ENCODE measurements at regions not wholly inside any gene's neighbourhood (a gene's known extent, or its start where the extent isn't known, plus 50 kb on each side); places are given as distances from the start of the nearest gene placed in this dataset.

DNA sequence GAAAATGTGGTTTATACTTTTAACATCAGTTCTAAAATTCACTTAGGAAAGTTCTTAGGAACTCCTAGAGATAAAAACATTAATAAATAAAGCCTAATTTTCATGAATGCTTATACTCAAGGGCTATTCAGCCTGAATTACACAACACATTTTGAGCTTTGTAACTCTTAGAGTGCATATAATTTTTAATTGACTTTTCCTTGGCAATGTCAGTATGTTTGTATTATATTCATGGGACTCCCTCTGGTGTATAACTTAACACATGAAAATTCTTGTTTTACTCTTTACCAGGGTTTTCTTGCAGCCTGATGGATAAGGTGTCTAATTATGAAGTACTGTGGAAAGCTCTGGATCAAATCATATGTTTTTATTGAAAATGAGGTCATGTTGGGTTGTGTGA is 150.6 kb upstream of the HMGA2 start:
- CTCF ChIA-PET = interaction anchor here (0.8 to 1.0 kb wide), 3 partner anchors 71 to 361 kb away, joined by 3 to 4 read pairs (median 3); no protein-coding TSS in a partner anchor
- Histone ChIP-seq H3K27ac (ENCODE audit: low read depth, low read length) (peak overlapping the region; percentile 13; the same call in 1 of the 2 replicates), H3K27me3 (ENCODE audit: insufficient read depth, low read length) (no peaks in the 10 kb centered on the region)

DNA sequence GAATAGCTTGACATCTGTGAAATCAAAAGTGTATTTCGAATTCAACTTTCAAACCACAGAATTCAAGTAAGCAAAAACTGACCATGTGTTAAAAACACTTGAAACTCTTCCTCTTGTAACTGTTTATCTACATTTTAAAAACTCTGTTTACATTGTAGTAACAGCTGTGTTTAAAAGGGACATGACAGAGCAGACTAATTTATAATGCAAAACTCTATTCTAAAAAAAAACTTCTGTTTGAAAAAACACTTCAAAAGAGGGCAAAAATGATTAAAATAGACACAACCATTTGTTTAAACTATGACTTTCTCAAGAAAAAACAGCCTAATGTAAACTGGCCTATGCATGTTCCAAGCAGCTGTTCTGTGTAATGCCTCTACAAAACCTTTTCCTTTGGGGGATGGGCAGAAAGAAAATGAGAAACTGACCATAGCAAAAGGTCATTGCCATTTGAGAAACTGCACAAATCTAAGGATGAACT is 149.1 kb upstream of the HMGA2 start:
- no peak for DNase-seq (ENCODE audit: low read depth, low spot score)
- H3K36me3 ChIP-seq (ENCODE audit: control insufficient read depth in 1 of 2, insufficient read depth in 2 of 2, low read length in 2 of 2) = no peaks in the 10 kb centered on the region
- peak overlapping the region; percentile 79 for H2AFZ ChIP-seq (ENCODE audit: low read depth, low read length, poor library complexity, severe bottlenecking)
- H3K4me2 ChIP-seq (ENCODE audit: low read length) = no peak overlapping the region
- H3K9me3 ChIP-seq (ENCODE audit: control insufficient read depth in 1 of 2, insufficient read depth in 1 of 2, low read depth in 1 of 2, low read length in 2 of 2) = peaks cover 0 to 7% of the 10 kb centered on the region in 2 experiments; a peak in 1 of 4 replicates
- intact Hi-C loops (cut with micrococcal nuclease) = loop anchor here (10.0 kb wide), 1 partner anchor 360 kb away; no protein-coding TSS in a partner anchor
- peaks cover 16 to 51% of the 10 kb centered on the region in 2 experiments; a peak in 3 of 4 replicates for H3K4me1 ChIP-seq (ENCODE audit: control insufficient read depth in 1 of 2, insufficient read depth in 2 of 2, low read length in 2 of 2)
- no peak overlapping the region for H3K27ac ChIP-seq (ENCODE audit: low read depth, low read length)
- no peaks in the 10 kb centered on the region for H3K27me3 ChIP-seq (ENCODE audit: insufficient read depth, low read length)
- H3K4me3 ChIP-seq (replicated peaks in 1 of 2; ENCODE audit: low read depth in 1 of 2, low read length in 2 of 2) = no peak overlapping the region
- BruUV-seq (replicated peaks) = no TSS peak
- POLR2A ChIA-PET = interaction anchor here (0.5 kb wide), 1 partner anchor 72 kb away, joined by 3 read pairs; no protein-coding TSS in a partner anchor
- ATAC-seq = no peak
- H4K20me1 ChIP-seq (ENCODE audit: insufficient read depth) = no peaks in the 10 kb centered on the region
- H3K9me2 ChIP-seq (ENCODE audit: insufficient read depth) = no peaks in the 10 kb centered on the region
- no peaks in the 10 kb centered on the region for H3K79me2 ChIP-seq (ENCODE audit: insufficient read depth, low read length)
- RAD21 ChIA-PET (ENCODE audit: low non-redundant PET in 1 of 2, low total read pairs in 2 of 2, uncharacterized antibody in 2 of 2, unreplicated experiment in 2 of 2) = no interaction called here
- CTCF ChIA-PET = interaction anchor here (0.7 kb wide), 1 partner anchor 72 kb away, joined by 4 read pairs; no protein-coding TSS in a partner anchor
- H3K9ac ChIP-seq (ENCODE audit: low read length) = no peak overlapping the region
- TF ChIP-seq CEBPB (IDR thresholded peaks at IDR 0.05; ENCODE audit: low read depth) (no peak), POLR2A (IDR thresholded peaks at IDR 0.05; ENCODE audit: borderline replicate concordance, extremely low read depth, insufficient read depth, insufficient read length) (no peak), SIN3A (IDR thresholded peaks at IDR 0.05; ENCODE audit: low read depth) (no peak), POLR2AphosphoS5 (IDR thresholded peaks at IDR 0.05; ENCODE audit: low read depth, low read length) (no peak), FOSL1 (IDR thresholded peaks at IDR 0.05; ENCODE audit: low read depth) (no peak), SP1 (IDR thresholded peaks at IDR 0.05; ENCODE audit: low read depth) (no peak), RAD21 (IDR thresholded peaks at IDR 0.05; ENCODE audit: low read depth) (no peak), TCF7L2 (IDR thresholded peaks at IDR 0.05; ENCODE audit: borderline replicate concordance, extremely low read depth, insufficient read depth, insufficient read length) (no peak)
- TF ChIP-seq, protein P1, sequence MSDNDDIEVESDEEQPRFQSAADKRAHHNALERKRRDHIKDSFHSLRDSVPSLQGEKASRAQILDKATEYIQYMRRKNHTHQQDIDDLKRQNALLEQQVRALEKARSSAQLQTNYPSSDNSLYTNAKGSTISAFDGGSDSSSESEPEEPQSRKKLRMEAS (IDR thresholded peaks at IDR 0.05) = no peak
- TF ChIP-seq, protein P2, sequence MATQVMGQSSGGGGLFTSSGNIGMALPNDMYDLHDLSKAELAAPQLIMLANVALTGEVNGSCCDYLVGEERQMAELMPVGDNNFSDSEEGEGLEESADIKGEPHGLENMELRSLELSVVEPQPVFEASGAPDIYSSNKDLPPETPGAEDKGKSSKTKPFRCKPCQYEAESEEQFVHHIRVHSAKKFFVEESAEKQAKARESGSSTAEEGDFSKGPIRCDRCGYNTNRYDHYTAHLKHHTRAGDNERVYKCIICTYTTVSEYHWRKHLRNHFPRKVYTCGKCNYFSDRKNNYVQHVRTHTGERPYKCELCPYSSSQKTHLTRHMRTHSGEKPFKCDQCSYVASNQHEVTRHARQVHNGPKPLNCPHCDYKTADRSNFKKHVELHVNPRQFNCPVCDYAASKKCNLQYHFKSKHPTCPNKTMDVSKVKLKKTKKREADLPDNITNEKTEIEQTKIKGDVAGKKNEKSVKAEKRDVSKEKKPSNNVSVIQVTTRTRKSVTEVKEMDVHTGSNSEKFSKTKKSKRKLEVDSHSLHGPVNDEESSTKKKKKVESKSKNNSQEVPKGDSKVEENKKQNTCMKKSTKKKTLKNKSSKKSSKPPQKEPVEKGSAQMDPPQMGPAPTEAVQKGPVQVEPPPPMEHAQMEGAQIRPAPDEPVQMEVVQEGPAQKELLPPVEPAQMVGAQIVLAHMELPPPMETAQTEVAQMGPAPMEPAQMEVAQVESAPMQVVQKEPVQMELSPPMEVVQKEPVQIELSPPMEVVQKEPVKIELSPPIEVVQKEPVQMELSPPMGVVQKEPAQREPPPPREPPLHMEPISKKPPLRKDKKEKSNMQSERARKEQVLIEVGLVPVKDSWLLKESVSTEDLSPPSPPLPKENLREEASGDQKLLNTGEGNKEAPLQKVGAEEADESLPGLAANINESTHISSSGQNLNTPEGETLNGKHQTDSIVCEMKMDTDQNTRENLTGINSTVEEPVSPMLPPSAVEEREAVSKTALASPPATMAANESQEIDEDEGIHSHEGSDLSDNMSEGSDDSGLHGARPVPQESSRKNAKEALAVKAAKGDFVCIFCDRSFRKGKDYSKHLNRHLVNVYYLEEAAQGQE (IDR thresholded peaks at IDR 0.05; ENCODE audit: low read depth) = no peak

More for the DNA sequence above, 150.6 kb upstream of the HMGA2 start:
- Histone ChIP-seq H3K4me1 (ENCODE audit: control insufficient read depth in 1 of 2, insufficient read depth in 2 of 2, low read length in 2 of 2) (peaks cover 18 to 63% of the 10 kb centered on the region in 2 experiments; a peak in 3 of 4 replicates), H4K20me1 (ENCODE audit: insufficient read depth) (no peaks in the 10 kb centered on the region), H3K9ac (ENCODE audit: low read length) (no peak overlapping the region; the same call in 1 of the 2 replicates), H3K9me2 (ENCODE audit: insufficient read depth) (no peaks in the 10 kb centered on the region), H3K4me2 (ENCODE audit: low read length) (no peak overlapping the region), H3K4me3 (replicated peaks in 1 of 2; ENCODE audit: low read depth in 1 of 2, low read length in 2 of 2) (no peak overlapping the region), H3K36me3 (ENCODE audit: control insufficient read depth in 1 of 2, insufficient read depth in 2 of 2, low read length in 2 of 2) (no peaks in the 10 kb centered on the region), H2AFZ (ENCODE audit: low read depth, low read length, poor library complexity, severe bottlenecking) (peak overlapping the region; percentile 36), H3K9me3 (ENCODE audit: control insufficient read depth in 1 of 2, insufficient read depth in 1 of 2, low read depth in 1 of 2, low read length in 2 of 2) (peaks cover 0 to 7% of the 10 kb centered on the region in 2 experiments; a peak in 1 of 4 replicates), H3K79me2 (ENCODE audit: insufficient read depth, low read length) (no peaks in the 10 kb centered on the region)
- TF ChIP-seq SP1 (IDR thresholded peaks at IDR 0.05; ENCODE audit: low read depth) = 0 out of 2 replicates have a peak, but pooled peaks have one; percentile 12
- TF ChIP-seq FOSL1 (IDR thresholded peaks at IDR 0.05; ENCODE audit: low read depth) = no peak; the same call in 1 of the 2 replicates
- peak; percentile 68 for TF ChIP-seq RAD21 (IDR thresholded peaks at IDR 0.05; ENCODE audit: low read depth)
- TF ChIP-seq, protein P3, sequence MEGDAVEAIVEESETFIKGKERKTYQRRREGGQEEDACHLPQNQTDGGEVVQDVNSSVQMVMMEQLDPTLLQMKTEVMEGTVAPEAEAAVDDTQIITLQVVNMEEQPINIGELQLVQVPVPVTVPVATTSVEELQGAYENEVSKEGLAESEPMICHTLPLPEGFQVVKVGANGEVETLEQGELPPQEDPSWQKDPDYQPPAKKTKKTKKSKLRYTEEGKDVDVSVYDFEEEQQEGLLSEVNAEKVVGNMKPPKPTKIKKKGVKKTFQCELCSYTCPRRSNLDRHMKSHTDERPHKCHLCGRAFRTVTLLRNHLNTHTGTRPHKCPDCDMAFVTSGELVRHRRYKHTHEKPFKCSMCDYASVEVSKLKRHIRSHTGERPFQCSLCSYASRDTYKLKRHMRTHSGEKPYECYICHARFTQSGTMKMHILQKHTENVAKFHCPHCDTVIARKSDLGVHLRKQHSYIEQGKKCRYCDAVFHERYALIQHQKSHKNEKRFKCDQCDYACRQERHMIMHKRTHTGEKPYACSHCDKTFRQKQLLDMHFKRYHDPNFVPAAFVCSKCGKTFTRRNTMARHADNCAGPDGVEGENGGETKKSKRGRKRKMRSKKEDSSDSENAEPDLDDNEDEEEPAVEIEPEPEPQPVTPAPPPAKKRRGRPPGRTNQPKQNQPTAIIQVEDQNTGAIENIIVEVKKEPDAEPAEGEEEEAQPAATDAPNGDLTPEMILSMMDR (IDR thresholded peaks at IDR 0.05 in 2 of 3, conservative IDR thresholded peaks at IDR 0.05 in 1 of 3; ENCODE audit: borderline replicate concordance in 1 of 3, insufficient read depth in 1 of 3, low read depth in 2 of 3, low read length in 2 of 3) = peak in 1 of 3 experiments; percentile 31; a peak in 1 of 6 replicates
- ChIA-PET POLR2A (interaction anchor here (0.9 kb wide), 1 partner anchor 71 kb away, joined by 3 read pairs; no protein-coding TSS in a partner anchor), RAD21 (ENCODE audit: low non-redundant PET in 1 of 2, low total read pairs in 2 of 2, uncharacterized antibody in 2 of 2, unreplicated experiment in 2 of 2) (interaction anchor here in 1 of 2 experiments (1.4 kb wide), 1 partner anchor 71 kb away, joined by 4 read pairs; no protein-coding TSS in a partner anchor)
- DNase-seq (ENCODE audit: low read depth, low spot score) (no peak), ATAC-seq (no peak)
- BruUV-seq (replicated peaks) = no TSS peak
- intact Hi-C loops (cut with micrococcal nuclease) = loop anchor here (10.0 kb wide), 1 partner anchor 359 kb away; no protein-coding TSS in a partner anchor

Measured in HCT116 (cell line).